GM12878 (cell line): ENCODE measurements at regions not wholly inside any gene's neighbourhood (a gene's known extent, or its start where the extent isn't known, plus 50 kb on each side); places are given as distances from the start of the nearest gene placed in this dataset.

Experiments used
- CTCF ChIP-seq, 3 experiments: IDR thresholded peaks in 2 of 3; conservative IDR thresholded peaks in 1 of 3; 2 replicates each; pipeline ENCODE4 v1.5.1; 2011; ENCODE audit warnings: low read depth in 3 of 3, low read length in 3 of 3, mild to moderate bottlenecking in 3 of 3, control low read depth in 2 of 3, moderate library complexity in 2 of 3, inconsistent platforms in 1 of 3, mixed read lengths in 1 of 3; ENCODE audit not compliant: control insufficient read depth in 2 of 3, insufficient read depth in 1 of 3; ENCODE audit errors: extremely low read depth in 1 of 3
- IRF4 ChIP-seq: IDR thresholded peaks from 2 replicates; pipeline ENCODE4 v1.6.1; 2011; ENCODE audit warnings: low read depth, low read length
- KDM1A ChIP-seq: fragments of 200-600 bp; sonication (generic); IDR thresholded peaks from 2 replicates; pipeline ENCODE4 v1.6.1; 2016; ENCODE audit warnings: borderline replicate concordance
- NFYB ChIP-seq: IDR thresholded peaks from 2 replicates; pipeline ENCODE4 v1.6.1; 2011; ENCODE audit warnings: low read depth, mild to moderate bottlenecking, low read length, improper control_type of control experiment, moderate library complexity; ENCODE audit not compliant: insufficient read depth
- NR2C2 ChIP-seq: IDR thresholded peaks from 2 replicates; pipeline ENCODE4 v1.6.1; 2011; ENCODE audit warnings: borderline replicate concordance, low read depth; ENCODE audit not compliant: control insufficient read depth, insufficient read length
- POLR2AphosphoS5 ChIP-seq: IDR thresholded peaks from 2 replicates; pipeline ENCODE4 v1.6.1; 2011; ENCODE audit warnings: mild to moderate bottlenecking, low read length, inconsistent platforms
- RELA ChIP-seq: fragments of 450-650 bp; IDR thresholded peaks from 2 replicates; pipeline ENCODE4 v1.8.0; 2014; ENCODE audit warnings: borderline replicate concordance; ENCODE audit not compliant: partially characterized antibody
- REST ChIP-seq: IDR thresholded peaks from 2 replicates; pipeline ENCODE4 v1.6.1; 2012; ENCODE audit warnings: mild to moderate bottlenecking, low read depth, low read length
- SMC3 ChIP-seq: IDR thresholded peaks from 2 replicates; pipeline ENCODE4 v1.6.1; 2011; ENCODE audit warnings: low read length, improper control_type of control experiment, borderline replicate concordance
- USF2 ChIP-seq: IDR thresholded peaks from 2 replicates; pipeline ENCODE4 v1.6.1; 2011; ENCODE audit warnings: low read depth, low read length, improper control_type of control experiment, borderline replicate concordance

- TF ChIP-seq IRF4: no peak
- no peak for TF ChIP-seq RELA
- TF ChIP-seq NFYB: no peak
- no peak for TF ChIP-seq CTCF (IDR thresholded peaks at IDR 0.05 in 2 of 3, conservative IDR thresholded peaks at IDR 0.05 in 1 of 3; ENCODE audit: control insufficient read depth in 2 of 3, extremely low read depth in 1 of 3, insufficient read depth in 1 of 3, low read depth in 3 of 3, low read length in 3 of 3)
- TF ChIP-seq POLR2AphosphoS5: no peak
- no peak for TF ChIP-seq REST
- TF ChIP-seq KDM1A: no peak
- no peak for TF ChIP-seq NR2C2
- no peak for TF ChIP-seq USF2
- no peak for TF ChIP-seq SMC3
Measured at GRCh38 chr12:60724984-60725383, 1129.2 kb downstream of the SLC16A7 start.
